GM23338 (cell line): ENCODE measurements at regions not wholly inside any gene's neighbourhood (a gene's known extent, or its start where the extent isn't known, plus 50 kb on each side); places are given as distances from the start of the nearest gene placed in this dataset.

ENCODE experiments used
- ETS1 ChIP-seq: IDR thresholded peaks from 2 replicates; pipeline ENCODE4 v1.6.1; 2016; ENCODE audit warnings: antibody characterized with exemption
- EZH2 ChIP-seq: fragments of 200-600 bp; sonication (generic); IDR thresholded peaks from one replicate; pipeline ENCODE4 v1.8.0; 2017; ENCODE audit warnings: antibody characterized with exemption, mild to moderate bottlenecking, low read depth; ENCODE audit not compliant: unreplicated experiment
- EZH2phosphoT487 ChIP-seq: fragments of 200-600 bp; sonication (generic); IDR thresholded peaks from one replicate; pipeline ENCODE4 v1.8.1; 2018; ENCODE audit warnings: antibody characterized with exemption; ENCODE audit not compliant: unreplicated experiment
- JUNB ChIP-seq: IDR thresholded peaks from one replicate; pipeline ENCODE4 v1.6.1; 2016; ENCODE audit warnings: antibody characterized with exemption; ENCODE audit not compliant: unreplicated experiment
- POLR2AphosphoS5 ChIP-seq: IDR thresholded peaks from 2 replicates; pipeline ENCODE4 v1.6.1; 2016; ENCODE audit warnings: antibody characterized with exemption, low read depth
- ZNF331 ChIP-seq: fragments of 250-450 bp; sonication (Bioruptor Pico); IDR thresholded peaks from 2 replicates; pipeline ENCODE4 v1.5.0; 2020; ENCODE audit warnings: low read depth, mild to moderate bottlenecking, moderate library complexity
- TF ChIP-seq, protein P1 (sequence below), 2 experiments: fragments of 200-600 bp in 1 of 2; sonication (generic) in 1 of 2; conservative IDR thresholded peaks; 2 replicates each; pipeline versions ENCODE4 v1.5.1 to v1.6.1; 2016 to 2017; ENCODE audit warnings: antibody characterized with exemption in 2 of 2, low read depth in 2 of 2, mild to moderate bottlenecking in 2 of 2, moderate library complexity in 1 of 2
- TF ChIP-seq, protein P2 (sequence below): IDR thresholded peaks from one replicate; pipeline ENCODE4 v1.6.1; 2018; ENCODE audit warnings: antibody characterized with exemption; ENCODE audit not compliant: unreplicated experiment
- TF ChIP-seq, protein P3 (sequence below): fragments of 250-450 bp; sonication (Bioruptor Pico); IDR thresholded peaks from 2 replicates; pipeline ENCODE4 v1.5.0; 2020; ENCODE audit warnings: mild to moderate bottlenecking, moderate library complexity

GRCh38 chr5:5685737-5686136, 263.3 kb downstream of the ICE1 start:
- TF ChIP-seq, protein P1, sequence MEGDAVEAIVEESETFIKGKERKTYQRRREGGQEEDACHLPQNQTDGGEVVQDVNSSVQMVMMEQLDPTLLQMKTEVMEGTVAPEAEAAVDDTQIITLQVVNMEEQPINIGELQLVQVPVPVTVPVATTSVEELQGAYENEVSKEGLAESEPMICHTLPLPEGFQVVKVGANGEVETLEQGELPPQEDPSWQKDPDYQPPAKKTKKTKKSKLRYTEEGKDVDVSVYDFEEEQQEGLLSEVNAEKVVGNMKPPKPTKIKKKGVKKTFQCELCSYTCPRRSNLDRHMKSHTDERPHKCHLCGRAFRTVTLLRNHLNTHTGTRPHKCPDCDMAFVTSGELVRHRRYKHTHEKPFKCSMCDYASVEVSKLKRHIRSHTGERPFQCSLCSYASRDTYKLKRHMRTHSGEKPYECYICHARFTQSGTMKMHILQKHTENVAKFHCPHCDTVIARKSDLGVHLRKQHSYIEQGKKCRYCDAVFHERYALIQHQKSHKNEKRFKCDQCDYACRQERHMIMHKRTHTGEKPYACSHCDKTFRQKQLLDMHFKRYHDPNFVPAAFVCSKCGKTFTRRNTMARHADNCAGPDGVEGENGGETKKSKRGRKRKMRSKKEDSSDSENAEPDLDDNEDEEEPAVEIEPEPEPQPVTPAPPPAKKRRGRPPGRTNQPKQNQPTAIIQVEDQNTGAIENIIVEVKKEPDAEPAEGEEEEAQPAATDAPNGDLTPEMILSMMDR (conservative IDR thresholded peaks at IDR 0.05; ENCODE audit: low read depth in 2 of 2) = no peak
- TF ChIP-seq EZH2phosphoT487 = no peak
- no peak for TF ChIP-seq EZH2
- TF ChIP-seq POLR2AphosphoS5 = no peak
- no peak for TF ChIP-seq ETS1
- TF ChIP-seq ZNF331 = no peak
- no peak for TF ChIP-seq JUNB
- TF ChIP-seq, protein P2, sequence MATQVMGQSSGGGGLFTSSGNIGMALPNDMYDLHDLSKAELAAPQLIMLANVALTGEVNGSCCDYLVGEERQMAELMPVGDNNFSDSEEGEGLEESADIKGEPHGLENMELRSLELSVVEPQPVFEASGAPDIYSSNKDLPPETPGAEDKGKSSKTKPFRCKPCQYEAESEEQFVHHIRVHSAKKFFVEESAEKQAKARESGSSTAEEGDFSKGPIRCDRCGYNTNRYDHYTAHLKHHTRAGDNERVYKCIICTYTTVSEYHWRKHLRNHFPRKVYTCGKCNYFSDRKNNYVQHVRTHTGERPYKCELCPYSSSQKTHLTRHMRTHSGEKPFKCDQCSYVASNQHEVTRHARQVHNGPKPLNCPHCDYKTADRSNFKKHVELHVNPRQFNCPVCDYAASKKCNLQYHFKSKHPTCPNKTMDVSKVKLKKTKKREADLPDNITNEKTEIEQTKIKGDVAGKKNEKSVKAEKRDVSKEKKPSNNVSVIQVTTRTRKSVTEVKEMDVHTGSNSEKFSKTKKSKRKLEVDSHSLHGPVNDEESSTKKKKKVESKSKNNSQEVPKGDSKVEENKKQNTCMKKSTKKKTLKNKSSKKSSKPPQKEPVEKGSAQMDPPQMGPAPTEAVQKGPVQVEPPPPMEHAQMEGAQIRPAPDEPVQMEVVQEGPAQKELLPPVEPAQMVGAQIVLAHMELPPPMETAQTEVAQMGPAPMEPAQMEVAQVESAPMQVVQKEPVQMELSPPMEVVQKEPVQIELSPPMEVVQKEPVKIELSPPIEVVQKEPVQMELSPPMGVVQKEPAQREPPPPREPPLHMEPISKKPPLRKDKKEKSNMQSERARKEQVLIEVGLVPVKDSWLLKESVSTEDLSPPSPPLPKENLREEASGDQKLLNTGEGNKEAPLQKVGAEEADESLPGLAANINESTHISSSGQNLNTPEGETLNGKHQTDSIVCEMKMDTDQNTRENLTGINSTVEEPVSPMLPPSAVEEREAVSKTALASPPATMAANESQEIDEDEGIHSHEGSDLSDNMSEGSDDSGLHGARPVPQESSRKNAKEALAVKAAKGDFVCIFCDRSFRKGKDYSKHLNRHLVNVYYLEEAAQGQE = no peak
- TF ChIP-seq, protein P3, sequence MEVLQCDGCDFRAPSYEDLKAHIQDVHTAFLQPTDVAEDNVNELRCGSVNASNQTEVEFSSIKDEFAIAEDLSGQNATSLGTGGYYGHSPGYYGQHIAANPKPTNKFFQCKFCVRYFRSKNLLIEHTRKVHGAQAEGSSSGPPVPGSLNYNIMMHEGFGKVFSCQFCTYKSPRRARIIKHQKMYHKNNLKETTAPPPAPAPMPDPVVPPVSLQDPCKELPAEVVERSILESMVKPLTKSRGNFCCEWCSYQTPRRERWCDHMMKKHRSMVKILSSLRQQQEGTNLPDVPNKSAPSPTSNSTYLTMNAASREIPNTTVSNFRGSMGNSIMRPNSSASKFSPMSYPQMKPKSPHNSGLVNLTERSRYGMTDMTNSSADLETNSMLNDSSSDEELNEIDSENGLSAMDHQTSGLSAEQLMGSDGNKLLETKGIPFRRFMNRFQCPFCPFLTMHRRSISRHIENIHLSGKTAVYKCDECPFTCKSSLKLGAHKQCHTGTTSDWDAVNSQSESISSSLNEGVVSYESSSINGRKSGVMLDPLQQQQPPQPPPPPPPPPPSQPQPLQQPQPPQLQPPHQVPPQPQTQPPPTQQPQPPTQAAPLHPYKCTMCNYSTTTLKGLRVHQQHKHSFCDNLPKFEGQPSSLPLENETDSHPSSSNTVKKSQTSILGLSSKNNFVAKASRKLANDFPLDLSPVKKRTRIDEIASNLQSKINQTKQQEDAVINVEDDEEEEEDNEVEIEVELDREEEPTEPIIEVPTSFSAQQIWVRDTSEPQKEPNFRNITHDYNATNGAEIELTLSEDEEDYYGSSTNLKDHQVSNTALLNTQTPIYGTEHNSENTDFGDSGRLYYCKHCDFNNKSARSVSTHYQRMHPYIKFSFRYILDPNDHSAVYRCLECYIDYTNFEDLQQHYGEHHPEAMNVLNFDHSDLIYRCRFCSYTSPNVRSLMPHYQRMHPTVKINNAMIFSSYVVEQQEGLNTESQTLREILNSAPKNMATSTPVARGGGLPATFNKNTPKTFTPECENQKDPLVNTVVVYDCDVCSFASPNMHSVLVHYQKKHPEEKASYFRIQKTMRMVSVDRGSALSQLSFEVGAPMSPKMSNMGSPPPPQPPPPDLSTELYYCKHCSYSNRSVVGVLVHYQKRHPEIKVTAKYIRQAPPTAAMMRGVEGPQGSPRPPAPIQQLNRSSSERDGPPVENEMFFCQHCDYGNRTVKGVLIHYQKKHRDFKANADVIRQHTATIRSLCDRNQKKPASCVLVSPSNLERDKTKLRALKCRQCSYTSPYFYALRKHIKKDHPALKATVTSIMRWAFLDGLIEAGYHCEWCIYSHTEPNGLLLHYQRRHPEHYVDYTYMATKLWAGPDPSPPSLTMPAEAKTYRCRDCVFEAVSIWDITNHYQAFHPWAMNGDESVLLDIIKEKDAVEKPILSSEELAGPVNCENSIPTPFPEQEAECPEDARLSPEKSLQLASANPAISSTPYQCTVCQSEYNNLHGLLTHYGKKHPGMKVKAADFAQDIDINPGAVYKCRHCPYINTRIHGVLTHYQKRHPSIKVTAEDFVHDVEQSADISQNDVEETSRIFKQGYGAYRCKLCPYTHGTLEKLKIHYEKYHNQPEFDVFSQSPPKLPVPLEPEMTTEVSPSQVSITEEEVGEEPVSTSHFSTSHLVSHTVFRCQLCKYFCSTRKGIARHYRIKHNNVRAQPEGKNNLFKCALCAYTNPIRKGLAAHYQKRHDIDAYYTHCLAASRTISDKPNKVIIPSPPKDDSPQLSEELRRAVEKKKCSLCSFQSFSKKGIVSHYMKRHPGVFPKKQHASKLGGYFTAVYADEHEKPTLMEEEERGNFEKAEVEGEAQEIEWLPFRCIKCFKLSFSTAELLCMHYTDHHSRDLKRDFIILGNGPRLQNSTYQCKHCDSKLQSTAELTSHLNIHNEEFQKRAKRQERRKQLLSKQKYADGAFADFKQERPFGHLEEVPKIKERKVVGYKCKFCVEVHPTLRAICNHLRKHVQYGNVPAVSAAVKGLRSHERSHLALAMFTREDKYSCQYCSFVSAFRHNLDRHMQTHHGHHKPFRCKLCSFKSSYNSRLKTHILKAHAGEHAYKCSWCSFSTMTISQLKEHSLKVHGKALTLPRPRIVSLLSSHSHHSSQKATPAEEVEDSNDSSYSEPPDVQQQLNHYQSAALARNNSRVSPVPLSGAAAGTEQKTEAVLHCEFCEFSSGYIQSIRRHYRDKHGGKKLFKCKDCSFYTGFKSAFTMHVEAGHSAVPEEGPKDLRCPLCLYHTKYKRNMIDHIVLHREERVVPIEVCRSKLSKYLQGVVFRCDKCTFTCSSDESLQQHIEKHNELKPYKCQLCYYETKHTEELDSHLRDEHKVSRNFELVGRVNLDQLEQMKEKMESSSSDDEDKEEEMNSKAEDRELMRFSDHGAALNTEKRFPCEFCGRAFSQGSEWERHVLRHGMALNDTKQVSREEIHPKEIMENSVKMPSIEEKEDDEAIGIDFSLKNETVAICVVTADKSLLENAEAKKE (CRISPR knock-in tag) = no peak
